MM.1S (cell line): ENCODE measurements at regions not wholly inside any gene's neighbourhood (a gene's known extent, or its start where the extent isn't known, plus 50 kb on each side); places are given as distances from the start of the nearest gene placed in this dataset.

Experiments used
- EZH2 ChIP-seq: fragments of 300-600 bp; sonication (generic); optimal IDR thresholded peaks from 2 replicates; pipeline ENCODE3; 2017; ENCODE audit warnings: low read depth, mild to moderate bottlenecking, antibody characterized with exemption, low read length, mixed read lengths
- TF ChIP-seq, protein P1 (sequence below): fragments of 300-600 bp; sonication (generic); IDR thresholded peaks from 2 replicates; pipeline ENCODE4 v1.5.1; 2016; ENCODE audit warnings: antibody characterized with exemption, low read length, mixed read lengths

DNA sequence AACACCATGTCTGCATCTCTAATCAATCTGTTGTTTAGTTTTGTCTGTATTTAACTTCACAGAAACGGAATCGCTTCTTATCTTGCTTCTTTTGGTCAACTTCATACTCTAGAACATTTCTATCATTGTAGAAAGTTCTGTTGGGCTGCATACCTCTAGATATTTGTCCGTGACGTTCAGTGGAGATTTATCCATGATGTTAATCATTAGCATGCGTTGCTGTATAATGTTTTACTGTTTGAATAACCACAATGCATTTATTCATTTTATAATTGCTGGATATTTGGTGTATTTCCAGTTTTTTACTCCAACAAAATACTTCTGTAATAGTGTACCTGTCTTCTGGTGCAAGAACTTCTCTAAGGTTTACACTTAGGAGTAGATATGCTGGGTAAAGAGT lies 96.2 kb upstream of the GDNF start:
- TF ChIP-seq, protein P1, sequence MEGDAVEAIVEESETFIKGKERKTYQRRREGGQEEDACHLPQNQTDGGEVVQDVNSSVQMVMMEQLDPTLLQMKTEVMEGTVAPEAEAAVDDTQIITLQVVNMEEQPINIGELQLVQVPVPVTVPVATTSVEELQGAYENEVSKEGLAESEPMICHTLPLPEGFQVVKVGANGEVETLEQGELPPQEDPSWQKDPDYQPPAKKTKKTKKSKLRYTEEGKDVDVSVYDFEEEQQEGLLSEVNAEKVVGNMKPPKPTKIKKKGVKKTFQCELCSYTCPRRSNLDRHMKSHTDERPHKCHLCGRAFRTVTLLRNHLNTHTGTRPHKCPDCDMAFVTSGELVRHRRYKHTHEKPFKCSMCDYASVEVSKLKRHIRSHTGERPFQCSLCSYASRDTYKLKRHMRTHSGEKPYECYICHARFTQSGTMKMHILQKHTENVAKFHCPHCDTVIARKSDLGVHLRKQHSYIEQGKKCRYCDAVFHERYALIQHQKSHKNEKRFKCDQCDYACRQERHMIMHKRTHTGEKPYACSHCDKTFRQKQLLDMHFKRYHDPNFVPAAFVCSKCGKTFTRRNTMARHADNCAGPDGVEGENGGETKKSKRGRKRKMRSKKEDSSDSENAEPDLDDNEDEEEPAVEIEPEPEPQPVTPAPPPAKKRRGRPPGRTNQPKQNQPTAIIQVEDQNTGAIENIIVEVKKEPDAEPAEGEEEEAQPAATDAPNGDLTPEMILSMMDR: no peak
- no peak for TF ChIP-seq EZH2
